Stimulated activated CD4-positive, alpha-beta T cell treated with anti-CD3 and anti-CD28 coated beads, Interleukin-1b, Interleukin-23, amount 100 ng/mL, for 1 hour (primary cell): ENCODE measurements at regions not wholly inside any gene's neighbourhood (a gene's known extent, or its start where the extent isn't known, plus 50 kb on each side); places are given as distances from the start of the nearest gene placed in this dataset.
"Not testable (repeated sequence)": the region's sequence is repeated elsewhere in the genome, so short reads cannot be mapped to it uniquely, and the experiment has no call there.

Experiments used
- DNase-seq, 2 donors: peaks; one replicate each; pipeline ENCODE4 v3.0.0-alpha.2; 2020; ENCODE audit warnings: low read depth in 2 of 2

- no peak for DNase-seq
These were observed 295.4 kb downstream of the RPAP3 start for GRCh38 chr12:47410383-47410782.

- DNase-seq: no peak
These were observed 296.4 kb downstream of the RPAP3 start for GRCh38 chr12:47409310-47409987.

- no peak for DNase-seq
These were observed 297.5 kb downstream of the RPAP3 start for GRCh38 chr12:47408171-47408871.

GRCh38 chr12:47407463-47408129 is 298.2 kb downstream of the RPAP3 start:
- no peak for DNase-seq

- DNase-seq: no peak
These were observed 302.1 kb downstream of the RPAP3 start for GRCh38 chr12:47403681-47404080.

GRCh38 chr12:47401196-47401595 is 304.6 kb downstream of the RPAP3 start:
- DNase-seq: not testable (repeated sequence)

- no peak for DNase-seq
These were observed 305.6 kb downstream of the RPAP3 start for GRCh38 chr12:47400266-47400665.

- DNase-seq: no peak
These were observed 308.1 kb downstream of the RPAP3 start for GRCh38 chr12:47397664-47398281.

GRCh38 chr12:47396902-47397663 is 308.7 kb downstream of the RPAP3 start:
- DNase-seq: no peak

GRCh38 chr12:47394070-47394469 is 311.8 kb downstream of the RPAP3 start:
- no peak for DNase-seq

GRCh38 chr12:47393403-47393790 is 312.4 kb downstream of the RPAP3 start:
- DNase-seq: no peak

- no peak for DNase-seq
These were observed 311.8 kb upstream of the AMIGO2 start for GRCh38 chr12:47391566-47391965.

- no peak for DNase-seq
These were observed 309.0 kb upstream of the AMIGO2 start for GRCh38 chr12:47388712-47389111.

GRCh38 chr12:47387994-47388393 is 308.2 kb upstream of the AMIGO2 start:
- no peak for DNase-seq

- DNase-seq: no peak
These were observed 305.9 kb upstream of the AMIGO2 start for GRCh38 chr12:47385653-47386052.

GRCh38 chr12:47383942-47384341 is 304.2 kb upstream of the AMIGO2 start:
- no peak for DNase-seq

- no peak for DNase-seq
These were observed 302.5 kb upstream of the AMIGO2 start for GRCh38 chr12:47382305-47382704.

- no peak for DNase-seq
These were observed 299.1 kb upstream of the AMIGO2 start for GRCh38 chr12:47378907-47379306.

GRCh38 chr12:47378222-47378582 is 298.4 kb upstream of the AMIGO2 start:
- DNase-seq: no peak

GRCh38 chr12:47377414-47378221 is 297.9 kb upstream of the AMIGO2 start:
- no peak for DNase-seq

- no peak for DNase-seq
These were observed 297.2 kb upstream of the AMIGO2 start for GRCh38 chr12:47376927-47377326.
